H9 (cell line): ENCODE measurements at regions not wholly inside any gene's neighbourhood (a gene's known extent, or its start where the extent isn't known, plus 50 kb on each side); places are given as distances from the start of the nearest gene placed in this dataset.

Source experiments
- DNase-seq: peaks from one replicate; pipeline ENCODE4 v3.0.0-alpha.2; 2017
- H2AFZ ChIP-seq: one replicate; pipeline ENCODE4 v1.6.1; 2013; ENCODE audit warnings: mild to moderate bottlenecking, low read length, control low read depth, moderate library complexity
- H2AK5ac ChIP-seq: 2 replicates; pipeline ENCODE4 v1.6.1; 2013; ENCODE audit warnings: low read length, control low read depth, mixed read lengths; ENCODE audit not compliant: insufficient read length
- H2BK120ac ChIP-seq: one replicate; pipeline ENCODE4 v1.6.1; 2013; ENCODE audit warnings: low read depth, mild to moderate bottlenecking, low read length, control low read depth, inconsistent platforms; ENCODE audit not compliant: poor library complexity, severe bottlenecking
- H2BK12ac ChIP-seq: 2 replicates; pipeline ENCODE4 v1.6.1; 2013; ENCODE audit warnings: low read length, control low read depth, mixed read lengths, low read depth; ENCODE audit not compliant: insufficient read length
- H2BK15ac ChIP-seq: 2 replicates; pipeline ENCODE4 v1.6.1; 2013; ENCODE audit warnings: low read depth, low read length, control low read depth
- H2BK20ac ChIP-seq: one replicate; pipeline ENCODE4 v1.6.1; 2013; ENCODE audit warnings: low read depth, mild to moderate bottlenecking, low read length, control low read depth, inconsistent platforms; ENCODE audit not compliant: poor library complexity, severe bottlenecking
- H2BK5ac ChIP-seq: 2 replicates; pipeline ENCODE4 v1.6.1; 2013; ENCODE audit warnings: low read length, control low read depth, mixed read lengths; ENCODE audit not compliant: insufficient read length
- H3K14ac ChIP-seq: 2 replicates; pipeline ENCODE4 v1.6.1; 2013; ENCODE audit warnings: low read length, control low read depth; ENCODE audit not compliant: insufficient read depth
- H3K18ac ChIP-seq: 2 replicates; pipeline ENCODE4 v1.6.1; 2013; ENCODE audit warnings: low read depth, mild to moderate bottlenecking, mixed read lengths, low read length, control low read depth; ENCODE audit not compliant: insufficient read length
- H3K23ac ChIP-seq: 2 replicates; pipeline ENCODE4 v1.6.1; 2013; ENCODE audit warnings: low read length, control low read depth, mixed read lengths, low read depth; ENCODE audit not compliant: insufficient read length
- H3K23me2 ChIP-seq: 2 replicates; pipeline ENCODE4 v1.6.1; 2013; ENCODE audit warnings: low read depth, mild to moderate bottlenecking, mixed read lengths, low read length, control low read depth; ENCODE audit not compliant: insufficient read length, poor library complexity, severe bottlenecking
- H3K27ac ChIP-seq: 2 replicates; pipeline ENCODE4 v1.5.1; 2013; ENCODE audit warnings: low read length, control low read depth, mixed read lengths, low read depth; ENCODE audit not compliant: insufficient read length
- H3K27me3 ChIP-seq: 2 replicates; pipeline ENCODE4 v1.6.1; 2013; ENCODE audit warnings: low read length, control low read depth, inconsistent platforms; ENCODE audit not compliant: insufficient read depth
- H3K4ac ChIP-seq: 2 replicates; pipeline ENCODE4 v1.6.1; 2013; ENCODE audit warnings: low read depth, mild to moderate bottlenecking, control low read depth, inconsistent platforms, low read length, moderate library complexity
- H3K4me1 ChIP-seq: 2 replicates; pipeline ENCODE4 v1.6.1; 2013; ENCODE audit warnings: low read length, control low read depth, inconsistent platforms; ENCODE audit not compliant: insufficient read depth
- H3K4me2 ChIP-seq: 2 replicates; pipeline ENCODE4 v1.6.1; 2013; ENCODE audit warnings: low read length, control low read depth, mixed read lengths; ENCODE audit not compliant: insufficient read length, insufficient read depth
- H3K56ac ChIP-seq: 2 replicates; pipeline ENCODE4 v1.6.1; 2013; ENCODE audit warnings: low read depth, mild to moderate bottlenecking, mixed read lengths, low read length, control low read depth; ENCODE audit not compliant: insufficient read length
- H3K79me1 ChIP-seq: 2 replicates; pipeline ENCODE4 v1.6.1; 2013; ENCODE audit warnings: low read depth, mild to moderate bottlenecking, moderate library complexity, low read length, control low read depth, inconsistent platforms; ENCODE audit not compliant: insufficient read depth, poor library complexity, severe bottlenecking
- H3K79me2 ChIP-seq: 2 replicates; pipeline ENCODE4 v1.6.1; 2013; ENCODE audit warnings: low read length, control low read depth, inconsistent platforms; ENCODE audit not compliant: insufficient read depth
- H3K9ac ChIP-seq: 2 replicates; pipeline ENCODE4 v1.6.1; 2013; ENCODE audit warnings: low read length, control low read depth, mixed read lengths; ENCODE audit not compliant: insufficient read length; ENCODE audit errors: extremely low read depth
- H3K9me3 ChIP-seq: one replicate; pipeline ENCODE4 v1.6.1; 2013; ENCODE audit warnings: low read depth, low read length, inconsistent platforms; ENCODE audit not compliant: control insufficient read depth
- H3T11ph ChIP-seq: one replicate; pipeline ENCODE4 v1.6.1; 2013; ENCODE audit warnings: mild to moderate bottlenecking, low read length, control low read depth, inconsistent platforms
- H4K20me1 ChIP-seq: one replicate; pipeline ENCODE4 v1.6.1; 2013; ENCODE audit not compliant: control insufficient read depth, insufficient read length, insufficient read depth
- H4K5ac ChIP-seq: 2 replicates; pipeline ENCODE4 v1.6.1; 2013; ENCODE audit warnings: low read depth, mild to moderate bottlenecking, mixed read lengths, low read length, control low read depth; ENCODE audit not compliant: insufficient read length
- H4K8ac ChIP-seq: replicated peaks from 2 replicates; pipeline ENCODE4 v1.6.1; 2013; ENCODE audit warnings: low read length, control low read depth, mixed read lengths, low read depth; ENCODE audit not compliant: insufficient read length
- H4K91ac ChIP-seq: 2 replicates; pipeline ENCODE4 v1.6.1; 2013; ENCODE audit warnings: low read depth, mild to moderate bottlenecking, moderate library complexity, mixed read lengths, low read length, control low read depth; ENCODE audit not compliant: insufficient read length
- H3K27ac Mint-ChIP-seq, 3 experiments: 2 replicates in 2 of 3; 3 replicates in 1 of 3; pipeline ENCODE4 v1.8.0; 2020 to 2021; ENCODE audit warnings: mixed read lengths in 3 of 3, mild to moderate bottlenecking in 1 of 3, moderate library complexity in 1 of 3
- H3K27me3 Mint-ChIP-seq: 2 replicates; pipeline ENCODE4 v1.8.0; 2021; ENCODE audit warnings: low read depth, mild to moderate bottlenecking, moderate library complexity, mixed read lengths
- H3K36me3 Mint-ChIP-seq, 3 experiments: 2 replicates in 2 of 3; 3 replicates in 1 of 3; pipeline ENCODE4 v1.8.0; 2020 to 2021; ENCODE audit warnings: low read depth in 3 of 3, mixed read lengths in 3 of 3; ENCODE audit not compliant: insufficient read depth in 1 of 3
- H3K4me1 Mint-ChIP-seq, 2 experiments: 2 replicates each; pipeline ENCODE4 v1.8.0; 2020; ENCODE audit warnings: mixed read lengths in 2 of 2
- H3K4me3 Mint-ChIP-seq, 2 experiments: 2 replicates in 1 of 2; 3 replicates in 1 of 2; pipeline ENCODE4 v1.8.0; 2020 to 2021; ENCODE audit warnings: mild to moderate bottlenecking in 2 of 2, mixed read lengths in 2 of 2, moderate library complexity in 1 of 2
- H3K9me3 Mint-ChIP-seq, 2 experiments: 2 replicates in 1 of 2; 3 replicates in 1 of 2; pipeline ENCODE4 v1.8.0; 2020; ENCODE audit warnings: mild to moderate bottlenecking in 2 of 2, mixed read lengths in 2 of 2, moderate library complexity in 1 of 2
- WGBS: extraction: QIAGEN DNeasy Blood & Tissue Kit; methylation state at CpG from one replicate; pipeline ENCODE4 v1.1.7; 2013; ENCODE audit warnings: missing lambda C conversion rate, low lambda C conversion rate, mixed read lengths; ENCODE audit not compliant: insufficient read length; ENCODE audit errors: extremely low coverage; 5-methylcytosine and 5-hydroxymethylcytosine counted together
- TF ChIP-seq, protein P1 (sequence below): fragments of 200-600 bp; sonication (generic); conservative IDR thresholded peaks from 3 replicates; pipeline ENCODE4 v1.8.0; 2021; ENCODE audit warnings: antibody characterized with exemption, mild to moderate bottlenecking

DNA sequence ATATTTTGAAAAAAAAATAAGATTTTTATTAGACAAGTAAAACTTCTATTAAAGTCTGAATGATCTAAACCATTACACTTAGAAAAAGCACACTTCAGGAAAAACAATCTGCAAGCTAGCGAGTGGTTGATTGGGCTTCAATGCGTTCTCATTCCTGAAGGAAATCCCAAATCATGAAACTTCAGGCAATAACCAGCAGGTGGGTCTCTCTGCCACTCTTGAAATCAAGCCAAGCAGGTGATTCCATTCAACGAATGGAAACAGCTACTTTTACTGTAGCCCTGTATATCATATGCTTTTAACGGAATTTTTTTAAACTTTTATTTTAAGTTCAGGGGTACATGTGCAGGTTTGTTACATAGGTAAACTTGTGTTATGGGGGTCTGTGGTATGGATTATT lies 234.5 kb upstream of the TRPM3 start:
- Histone ChIP-seq H3K79me2 (no peaks in the 10 kb centered on the region), H2BK15ac (no peak overlapping the region), H3K18ac (no peak overlapping the region), H3K4me1 (peaks cover 4% of the 10 kb centered on the region; the same call in 1 of the 2 replicates), H3K4ac (no peak overlapping the region), H4K5ac (no peak overlapping the region), H2AFZ (no peak overlapping the region), H4K20me1 (no peaks in the 10 kb centered on the region), H3K23me2 (no peaks in the 10 kb centered on the region), H3K79me1 (no peaks in the 10 kb centered on the region), H3T11ph (no peak overlapping the region), H3K4me2 (no peak overlapping the region), H2BK120ac (no peak overlapping the region), H3K9ac (no peak overlapping the region), H3K56ac (no peak overlapping the region), H4K8ac (no peak overlapping the region), H2BK5ac (no peak overlapping the region), H3K27ac (no peak overlapping the region), H3K23ac (no peak overlapping the region), H4K91ac (no peak overlapping the region), H3K14ac (no peak overlapping the region), H3K27me3 (no peaks in the 10 kb centered on the region), H2AK5ac (no peak overlapping the region), H2BK20ac (no peak overlapping the region), H2BK12ac (no peak overlapping the region), H3K9me3 (no peaks in the 10 kb centered on the region)
- peak; percentile 37 for DNase-seq
- TF ChIP-seq, protein P1, sequence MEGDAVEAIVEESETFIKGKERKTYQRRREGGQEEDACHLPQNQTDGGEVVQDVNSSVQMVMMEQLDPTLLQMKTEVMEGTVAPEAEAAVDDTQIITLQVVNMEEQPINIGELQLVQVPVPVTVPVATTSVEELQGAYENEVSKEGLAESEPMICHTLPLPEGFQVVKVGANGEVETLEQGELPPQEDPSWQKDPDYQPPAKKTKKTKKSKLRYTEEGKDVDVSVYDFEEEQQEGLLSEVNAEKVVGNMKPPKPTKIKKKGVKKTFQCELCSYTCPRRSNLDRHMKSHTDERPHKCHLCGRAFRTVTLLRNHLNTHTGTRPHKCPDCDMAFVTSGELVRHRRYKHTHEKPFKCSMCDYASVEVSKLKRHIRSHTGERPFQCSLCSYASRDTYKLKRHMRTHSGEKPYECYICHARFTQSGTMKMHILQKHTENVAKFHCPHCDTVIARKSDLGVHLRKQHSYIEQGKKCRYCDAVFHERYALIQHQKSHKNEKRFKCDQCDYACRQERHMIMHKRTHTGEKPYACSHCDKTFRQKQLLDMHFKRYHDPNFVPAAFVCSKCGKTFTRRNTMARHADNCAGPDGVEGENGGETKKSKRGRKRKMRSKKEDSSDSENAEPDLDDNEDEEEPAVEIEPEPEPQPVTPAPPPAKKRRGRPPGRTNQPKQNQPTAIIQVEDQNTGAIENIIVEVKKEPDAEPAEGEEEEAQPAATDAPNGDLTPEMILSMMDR = peak; percentile 70
- H3K9me3 Mint-ChIP-seq = no peaks in the 10 kb centered on the region; a peak in 2 of 5 replicates
- no peak overlapping the region for H3K4me3 Mint-ChIP-seq
- H3K27me3 Mint-ChIP-seq = no peaks in the 10 kb centered on the region
- no peak overlapping the region for H3K27ac Mint-ChIP-seq
- H3K4me1 Mint-ChIP-seq = peaks cover 26 to 30% of the 10 kb centered on the region in 2 experiments
- no CpG with 5 or more reads among the region's 4 CpGs for WGBS
- H3K36me3 Mint-ChIP-seq = no peaks in the 10 kb centered on the region; a peak in 1 of 7 replicates
